ENCODE measurements at regions not wholly inside any gene's neighbourhood (a gene's known extent, or its start where the extent isn't known, plus 50 kb on each side); places are given as distances from the start of the nearest gene placed in this dataset.
"Not testable (repeated sequence)": the region's sequence is repeated elsewhere in the genome, so short reads cannot be mapped to it uniquely, and the experiment has no call there.

DNA sequence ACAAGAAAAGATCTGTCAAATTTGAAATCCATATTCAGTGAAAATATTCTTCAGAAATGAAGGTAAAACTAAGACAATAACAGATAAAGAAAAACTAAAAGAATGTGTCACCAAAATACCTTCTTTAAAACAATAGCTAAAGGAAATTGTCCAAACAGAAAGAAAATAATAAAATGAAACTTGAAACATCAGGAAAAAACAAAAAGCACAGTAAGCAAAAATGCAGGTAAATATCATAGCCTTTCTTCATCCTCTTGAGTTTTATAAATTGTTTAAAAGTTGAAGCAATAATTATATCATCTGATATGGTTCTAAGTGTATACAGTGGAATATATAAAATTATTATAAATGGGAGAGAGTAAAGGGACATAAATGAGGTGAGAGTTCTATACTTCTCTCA is 103.8 kb upstream of the PDE1A start:
- H3K4me3 Mint-ChIP-seq: no peak overlapping the region
- no peak overlapping the region for H3K27ac Mint-ChIP-seq
- ATAC-seq (no peak), DNase-seq (no peak)
- no peaks in the 10 kb centered on the region for H3K4me1 Mint-ChIP-seq
- H3K9me3 ChIP-seq (ENCODE audit: control insufficient read depth, low read length, poor library complexity, severe bottlenecking): no peaks in the 10 kb centered on the region
- no peaks in the 10 kb centered on the region for H3K36me3 Mint-ChIP-seq (ENCODE audit: low read depth)
- H3K27me3 Mint-ChIP-seq: no peaks in the 10 kb centered on the region

DNA sequence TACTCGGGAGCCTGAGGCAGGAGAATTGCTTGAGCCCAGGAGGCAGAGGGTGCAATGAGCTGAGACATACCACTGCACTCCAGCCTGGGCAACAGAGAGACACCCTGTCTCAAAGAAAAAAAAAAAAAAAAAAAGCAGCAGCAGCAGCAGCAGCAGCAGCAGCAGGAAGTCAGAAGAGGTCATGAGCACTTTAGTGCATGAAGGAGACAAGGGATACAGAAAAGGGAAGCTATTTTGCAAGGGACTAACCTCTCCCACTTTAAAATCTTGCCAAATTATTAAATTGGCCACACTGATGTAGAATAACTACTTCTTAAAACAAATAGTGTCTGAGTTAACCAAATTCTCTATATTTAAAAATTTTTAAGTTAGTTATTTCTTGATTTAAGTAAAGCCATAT is 113.4 kb upstream of the PDE1A start:
- Mint-ChIP-seq H3K27me3 (peaks cover 2% of the 10 kb centered on the region), H3K36me3 (ENCODE audit: low read depth) (no peaks in the 10 kb centered on the region), H3K27ac (no peak overlapping the region), H3K4me3 (no peak overlapping the region), H3K4me1 (no peaks in the 10 kb centered on the region)
- no peak for DNase-seq
- ATAC-seq: no peak
- no peaks in the 10 kb centered on the region for H3K9me3 ChIP-seq (ENCODE audit: control insufficient read depth, low read length, poor library complexity, severe bottlenecking)

DNA sequence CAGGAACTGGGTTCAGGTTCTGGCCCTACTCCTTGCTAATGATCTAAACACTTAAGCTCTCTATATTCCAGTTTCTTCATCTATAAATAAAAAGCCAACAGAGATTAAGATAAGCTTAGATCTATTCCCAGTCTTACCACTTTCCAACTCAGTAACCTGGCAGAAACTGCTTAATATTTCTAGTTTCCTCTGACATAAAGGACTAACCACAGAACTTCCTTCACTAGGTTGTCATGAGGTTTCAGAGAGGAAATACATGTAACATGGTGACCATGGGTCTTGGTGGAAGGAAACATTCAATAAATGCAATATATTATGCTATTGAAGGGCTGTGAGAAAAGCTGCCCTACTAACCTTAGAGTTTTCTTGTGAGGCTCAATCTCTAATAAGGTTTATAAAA is 114.4 kb upstream of the PDE1A start:
- Mint-ChIP-seq H3K27me3 (peaks cover 7% of the 10 kb centered on the region), H3K27ac (no peak overlapping the region), H3K4me1 (no peaks in the 10 kb centered on the region), H3K4me3 (no peak overlapping the region), H3K36me3 (ENCODE audit: low read depth) (no peaks in the 10 kb centered on the region)
- no peak for DNase-seq
- H3K9me3 ChIP-seq (ENCODE audit: control insufficient read depth, low read length, poor library complexity, severe bottlenecking): no peaks in the 10 kb centered on the region
- ATAC-seq: no peak

DNA sequence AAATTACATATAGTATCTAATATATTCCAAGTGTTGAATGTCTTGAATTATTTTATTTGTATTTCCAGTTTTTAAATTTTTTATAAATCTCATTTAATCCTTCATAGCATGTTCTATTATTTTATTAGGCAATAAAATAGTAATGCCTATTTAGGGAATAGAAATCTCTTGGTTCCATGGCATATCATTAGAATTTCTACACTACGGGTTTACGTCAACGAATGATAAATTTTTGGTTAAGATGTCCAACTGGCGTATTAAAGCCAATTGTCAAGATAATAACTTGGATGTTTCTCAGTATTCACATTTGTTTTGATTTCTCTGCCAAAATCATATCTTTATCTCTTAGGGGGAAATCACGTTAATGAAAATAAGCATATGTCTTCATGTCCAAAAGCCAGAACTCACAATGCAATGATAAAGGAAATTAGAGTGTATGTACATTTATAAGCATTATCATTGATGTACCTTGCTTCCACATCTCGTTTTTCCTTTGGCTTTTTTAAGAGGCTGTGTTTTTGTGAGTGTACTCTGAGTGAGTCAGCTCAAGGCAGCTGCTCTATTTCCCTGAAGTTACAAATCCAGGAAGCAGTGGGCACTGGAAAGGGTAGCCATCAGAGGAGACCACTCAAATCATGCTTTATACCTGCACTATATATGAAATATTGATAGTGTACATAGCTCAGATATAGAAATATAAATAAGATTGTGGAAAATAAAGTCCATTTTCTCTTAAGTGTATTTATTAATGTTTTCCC is 115.8 kb upstream of the PDE1A start:
- peaks cover 7% of the 10 kb centered on the region for H3K27me3 Mint-ChIP-seq

DNA sequence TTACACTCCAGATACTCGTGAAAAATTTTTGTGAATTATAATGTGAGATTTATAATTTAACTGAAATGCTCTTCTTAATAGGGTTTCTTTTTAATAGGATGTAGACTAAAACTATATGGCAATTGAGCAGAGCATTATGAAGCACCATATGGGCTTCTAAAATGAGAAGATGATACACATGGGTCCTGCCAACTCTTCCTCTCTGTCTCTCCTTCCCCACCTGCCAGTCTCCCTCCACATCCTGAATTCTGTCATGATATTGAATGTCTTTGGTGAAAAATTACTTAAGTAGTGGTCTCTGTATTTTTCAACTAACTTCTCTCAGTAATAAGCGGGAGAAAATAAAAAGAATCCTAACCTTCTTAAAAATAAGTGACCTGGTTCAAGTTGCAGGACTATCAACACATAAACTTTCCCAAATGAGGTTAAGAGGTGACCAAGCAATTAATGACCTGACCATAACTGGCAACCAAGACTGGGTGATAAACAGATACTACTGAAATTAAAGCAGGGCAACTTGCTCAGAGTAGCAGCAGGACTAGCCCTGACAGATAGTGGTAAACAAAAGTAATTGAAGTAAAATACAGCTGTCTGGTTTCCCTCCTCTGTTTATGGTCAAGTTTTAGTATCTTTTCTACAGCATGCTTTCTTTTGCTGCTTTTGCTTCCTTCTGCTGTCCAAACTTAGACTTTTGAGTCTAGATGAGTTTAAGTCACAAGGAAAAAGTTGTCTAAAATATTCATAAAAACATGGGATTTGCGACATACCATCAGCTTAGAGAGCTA is 117.1 kb upstream of the PDE1A start:
- Mint-ChIP-seq H3K27me3 (peaks cover 7% of the 10 kb centered on the region), H3K4me3 (no peak overlapping the region), H3K4me1 (no peaks in the 10 kb centered on the region), H3K27ac (no peak overlapping the region), H3K36me3 (ENCODE audit: low read depth) (no peaks in the 10 kb centered on the region)
- no peaks in the 10 kb centered on the region for H3K9me3 ChIP-seq (ENCODE audit: control insufficient read depth, low read length, poor library complexity, severe bottlenecking)
- ATAC-seq (no peak), DNase-seq (no peak)

More for the DNA sequence above, 115.8 kb upstream of the PDE1A start:
- H3K9me3 ChIP-seq (ENCODE audit: control insufficient read depth, low read length, poor library complexity, severe bottlenecking): no peaks in the 10 kb centered on the region
- ATAC-seq (no peak), DNase-seq (no peak)
- H3K4me3 Mint-ChIP-seq: no peak overlapping the region
- no peaks in the 10 kb centered on the region for H3K4me1 Mint-ChIP-seq
- H3K27ac Mint-ChIP-seq: no peak overlapping the region
- no peaks in the 10 kb centered on the region for H3K36me3 Mint-ChIP-seq (ENCODE audit: low read depth)

DNA sequence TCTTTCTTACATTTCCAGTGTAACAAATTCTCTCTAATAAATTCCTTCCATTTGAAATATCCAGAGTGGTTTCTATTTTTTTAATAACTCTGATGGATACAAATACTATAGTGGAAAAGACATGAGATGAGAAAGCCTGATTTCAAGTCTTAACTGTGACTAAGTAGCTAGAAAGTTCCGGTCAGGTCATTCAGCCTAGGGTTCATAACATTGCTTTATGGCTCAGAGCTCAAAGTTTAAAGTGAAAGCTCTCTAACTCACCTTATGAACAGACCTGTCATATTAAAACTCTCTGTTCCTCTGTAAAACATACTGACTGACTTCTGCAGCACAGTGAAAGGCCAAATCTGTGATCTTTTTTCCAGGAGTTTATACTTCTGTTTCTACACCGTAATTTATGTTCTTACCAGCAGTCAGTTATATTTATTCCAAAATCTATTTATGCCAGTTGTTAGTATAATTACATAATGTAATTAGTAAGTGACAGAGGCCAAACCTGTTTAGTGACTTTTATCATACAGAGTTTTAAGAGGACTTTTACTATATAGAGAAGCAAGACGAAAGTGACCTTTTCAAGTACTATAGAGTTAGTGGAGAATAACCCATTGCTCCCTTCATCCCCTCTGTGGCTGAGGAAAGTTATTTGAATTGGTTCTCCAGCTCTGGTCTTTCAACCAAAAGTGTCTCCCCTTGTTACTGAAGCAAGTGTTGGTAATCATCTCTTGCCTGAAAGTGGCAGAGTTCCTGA is 118.8 kb upstream of the PDE1A start:
- H3K27me3 Mint-ChIP-seq: peaks cover 7% of the 10 kb centered on the region
- H3K9me3 ChIP-seq (ENCODE audit: control insufficient read depth, low read length, poor library complexity, severe bottlenecking): no peaks in the 10 kb centered on the region
- no peaks in the 10 kb centered on the region for H3K4me1 Mint-ChIP-seq
- DNase-seq: no peak
- no peak overlapping the region for H3K27ac Mint-ChIP-seq
- no peaks in the 10 kb centered on the region for H3K36me3 Mint-ChIP-seq (ENCODE audit: low read depth)
- no peak for ATAC-seq
- no peak overlapping the region for H3K4me3 Mint-ChIP-seq

DNA sequence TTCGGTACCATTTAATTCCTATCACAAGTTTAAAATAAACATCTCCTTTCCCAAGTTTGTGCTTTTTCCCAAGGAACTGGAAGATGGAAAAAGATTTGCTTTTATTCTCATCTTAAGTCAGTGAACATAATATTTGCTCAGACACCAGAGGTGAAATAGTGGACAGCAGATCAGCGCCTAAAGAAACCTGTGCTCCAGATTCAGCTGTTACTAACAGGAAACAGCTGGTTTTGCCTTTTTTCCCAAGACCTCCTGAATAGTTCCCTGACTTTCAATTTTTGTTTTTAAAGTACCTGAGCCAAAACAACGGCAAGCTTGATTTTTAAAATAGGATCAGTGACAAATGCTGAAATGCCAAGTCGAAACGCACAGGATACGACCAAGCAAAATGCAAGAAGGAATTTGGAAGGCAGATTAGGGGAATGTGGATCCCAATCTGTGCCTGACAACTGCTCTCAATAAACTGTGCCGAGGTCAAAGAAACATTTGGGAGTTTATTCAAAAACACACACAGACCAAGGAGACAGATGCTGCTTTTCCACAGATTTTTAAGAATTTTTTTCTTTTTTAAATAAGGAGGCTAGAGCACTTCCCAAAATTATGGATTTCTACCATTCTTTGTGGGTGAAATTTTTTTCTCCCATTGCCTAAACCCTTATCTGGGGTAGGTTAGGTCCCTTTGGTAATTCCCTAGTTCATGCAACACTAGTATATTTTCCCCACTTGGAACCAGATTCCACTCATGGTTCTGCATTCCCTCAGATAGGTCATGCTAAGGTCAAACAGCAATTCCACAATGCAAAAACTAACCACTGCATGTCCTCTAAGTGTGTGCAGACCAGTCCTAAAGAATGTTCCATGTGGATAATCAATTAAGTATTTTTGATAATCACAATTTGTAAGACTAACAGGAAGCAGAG is 121.5 kb upstream of the PDE1A start:
- Mint-ChIP-seq H3K27ac (no peak overlapping the region), H3K4me1 (no peaks in the 10 kb centered on the region), H3K27me3 (peaks cover 7% of the 10 kb centered on the region), H3K4me3 (no peak overlapping the region), H3K36me3 (ENCODE audit: low read depth) (no peaks in the 10 kb centered on the region)
- no peaks in the 10 kb centered on the region for H3K9me3 ChIP-seq (ENCODE audit: control insufficient read depth, low read length, poor library complexity, severe bottlenecking)
- DNase-seq (no peak), ATAC-seq (no peak)

DNA sequence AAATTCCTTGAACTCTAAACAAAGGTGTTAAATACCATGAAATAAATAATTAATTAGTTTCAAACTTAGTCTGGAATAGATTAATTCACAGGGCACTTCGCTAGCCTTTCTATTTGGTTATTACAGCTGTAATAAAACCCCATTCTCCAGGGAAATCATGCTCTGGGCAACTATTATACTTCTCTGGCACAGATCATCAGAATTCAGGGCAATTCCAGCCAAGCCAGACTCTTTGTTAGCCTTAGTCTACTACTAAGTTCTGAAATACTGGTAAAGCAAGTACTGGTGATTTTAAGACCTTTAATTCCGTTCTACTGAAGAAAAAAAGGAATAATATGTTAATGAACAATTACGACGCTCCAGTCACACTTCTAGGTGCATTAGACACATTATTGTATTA is 123.4 kb upstream of the PDE1A start:
- Mint-ChIP-seq H3K27ac (no peak overlapping the region), H3K4me3 (no peak overlapping the region), H3K36me3 (ENCODE audit: low read depth) (no peaks in the 10 kb centered on the region), H3K27me3 (peaks cover 5% of the 10 kb centered on the region), H3K4me1 (no peaks in the 10 kb centered on the region)
- DNase-seq (no peak), ATAC-seq (no peak)
- peaks cover 2% of the 10 kb centered on the region for H3K9me3 ChIP-seq (ENCODE audit: control insufficient read depth, low read length, poor library complexity, severe bottlenecking)

DNA sequence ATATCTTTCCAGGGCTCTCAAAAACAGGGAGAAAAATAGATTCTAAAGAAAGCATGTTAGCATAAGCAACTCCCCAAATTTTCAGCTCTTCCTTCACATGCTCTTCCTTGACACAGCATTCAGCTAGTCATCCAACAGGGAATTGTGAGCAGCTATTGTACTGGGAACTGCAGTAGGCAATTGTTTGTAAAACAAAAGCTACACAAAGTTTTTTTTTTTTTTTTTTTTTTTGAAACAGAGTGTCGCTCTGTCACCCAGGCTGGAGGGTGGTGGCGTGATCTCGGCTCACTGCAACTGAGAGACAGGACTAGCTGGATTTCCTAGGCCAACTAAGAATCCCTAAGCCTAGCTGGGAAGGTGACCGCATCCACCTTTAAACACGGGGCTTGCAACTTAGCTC is 125.4 kb upstream of the PDE1A start:
- H3K27me3 Mint-ChIP-seq; H3K36me3 Mint-ChIP-seq (ENCODE audit: low read depth); ATAC-seq; H3K27ac Mint-ChIP-seq; H3K4me1 Mint-ChIP-seq; H3K9me3 ChIP-seq (ENCODE audit: control insufficient read depth, low read length, poor library complexity, severe bottlenecking); DNase-seq; H3K4me3 Mint-ChIP-seq: not testable (repeated sequence)

DNA sequence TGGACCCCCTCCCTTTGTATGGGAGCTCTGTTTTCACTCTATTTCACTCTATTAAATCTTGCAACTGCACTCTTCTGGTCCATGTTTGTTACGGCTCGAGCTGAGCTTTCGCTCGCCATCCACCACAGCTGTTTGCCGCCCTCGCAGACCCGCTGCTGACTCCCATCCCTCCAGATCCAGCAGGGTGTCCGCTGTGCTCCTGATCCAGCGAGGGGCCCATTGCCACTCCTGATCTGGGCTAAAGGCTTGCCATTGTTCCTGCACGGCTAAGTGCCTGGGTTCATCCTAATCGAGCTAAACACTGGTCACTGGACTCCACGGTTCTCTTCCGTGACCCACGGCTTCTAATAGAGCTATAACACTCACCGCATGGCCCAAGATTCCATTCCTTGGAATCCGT is 125.9 kb upstream of the PDE1A start:
- H3K4me1 Mint-ChIP-seq; H3K9me3 ChIP-seq (ENCODE audit: control insufficient read depth, low read length, poor library complexity, severe bottlenecking); H3K4me3 Mint-ChIP-seq; H3K27ac Mint-ChIP-seq; H3K36me3 Mint-ChIP-seq (ENCODE audit: low read depth); DNase-seq; H3K27me3 Mint-ChIP-seq; ATAC-seq: not testable (repeated sequence)

DNA sequence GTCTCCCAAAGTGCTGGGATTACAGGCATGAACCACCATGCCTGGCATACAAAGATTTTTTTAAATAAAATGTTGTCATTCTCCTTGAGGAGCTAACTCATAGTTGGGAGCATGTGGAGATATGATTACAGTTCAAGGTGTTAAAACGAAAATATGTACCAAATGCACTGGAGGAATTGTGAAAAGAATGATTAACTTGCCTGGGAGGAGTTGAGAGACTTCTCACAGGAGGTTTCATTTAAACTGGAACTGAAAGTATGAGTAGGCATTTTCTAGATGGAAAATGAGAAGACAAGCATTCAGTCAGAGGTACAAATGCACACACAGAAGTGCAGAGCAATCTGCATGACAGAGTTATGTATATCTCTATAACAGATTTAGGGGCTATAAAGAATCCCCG is 126.6 kb upstream of the PDE1A start:
- H3K9me3 ChIP-seq (ENCODE audit: control insufficient read depth, low read length, poor library complexity, severe bottlenecking): peaks cover 2% of the 10 kb centered on the region
- Mint-ChIP-seq H3K4me1 (no peaks in the 10 kb centered on the region), H3K36me3 (ENCODE audit: low read depth) (no peaks in the 10 kb centered on the region), H3K27ac (no peak overlapping the region), H3K4me3 (no peak overlapping the region), H3K27me3 (no peaks in the 10 kb centered on the region)
- DNase-seq (no peak), ATAC-seq (no peak)

DNA sequence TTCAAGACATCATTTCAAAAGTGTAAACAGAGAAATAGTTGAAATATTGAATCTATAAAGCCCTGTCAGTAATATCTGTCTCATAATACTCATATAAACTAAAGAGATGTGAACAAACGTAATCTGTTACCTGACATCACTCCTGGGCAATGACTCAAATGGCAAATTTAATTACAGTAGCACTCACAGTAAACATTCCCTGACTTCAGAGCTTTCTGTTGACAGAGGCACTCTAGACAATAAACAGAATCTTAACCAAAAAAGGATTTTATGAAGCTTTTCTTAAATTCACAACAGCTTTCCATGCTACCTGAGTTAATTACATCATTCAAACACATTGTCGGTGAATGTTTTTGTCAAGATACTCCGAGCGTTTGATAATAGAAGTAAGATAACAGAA is 128.1 kb upstream of the PDE1A start:
- Mint-ChIP-seq H3K27me3 (no peaks in the 10 kb centered on the region), H3K36me3 (ENCODE audit: low read depth) (no peaks in the 10 kb centered on the region), H3K4me1 (no peaks in the 10 kb centered on the region), H3K27ac (no peak overlapping the region), H3K4me3 (no peak overlapping the region)
- DNase-seq (no peak), ATAC-seq (no peak)
- H3K9me3 ChIP-seq (ENCODE audit: control insufficient read depth, low read length, poor library complexity, severe bottlenecking): peaks cover 2% of the 10 kb centered on the region

DNA sequence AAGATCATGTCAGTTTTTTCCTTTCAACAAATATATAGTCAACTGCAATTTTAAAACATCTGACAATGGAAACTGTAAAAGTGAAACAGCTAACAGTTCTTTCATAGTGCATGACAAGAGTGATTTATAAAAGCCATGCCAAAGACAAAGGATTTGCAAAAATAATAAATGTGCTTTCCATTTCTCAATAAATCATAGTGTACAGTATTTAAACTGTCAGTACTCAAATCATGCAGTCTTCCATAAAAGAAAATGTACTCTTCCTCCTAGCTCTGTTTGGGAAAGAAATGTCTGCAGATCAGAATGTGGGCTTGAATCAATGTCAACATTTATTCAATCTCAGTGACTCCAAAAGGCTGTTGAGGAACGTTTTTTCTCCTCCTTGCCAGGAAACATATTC is 131.7 kb upstream of the PDE1A start:
- ATAC-seq (no peak), DNase-seq (no peak)
- Mint-ChIP-seq H3K4me3 (no peak overlapping the region), H3K4me1 (no peaks in the 10 kb centered on the region), H3K27ac (no peak overlapping the region), H3K36me3 (ENCODE audit: low read depth) (no peaks in the 10 kb centered on the region), H3K27me3 (no peaks in the 10 kb centered on the region)
- H3K9me3 ChIP-seq (ENCODE audit: control insufficient read depth, low read length, poor library complexity, severe bottlenecking): peaks cover 2% of the 10 kb centered on the region

Measured in T-helper 17 cell (primary cell).